K562 (cell line): ENCODE measurements at regions not wholly inside any gene's neighbourhood (a gene's known extent, or its start where the extent isn't known, plus 50 kb on each side); places are given as distances from the start of the nearest gene placed in this dataset.

Experiments
- ATAC-seq: fragments of 200-7000 bp; cut with Tn5 transposase; 3 replicates; pipeline ENCODE4 v1.9.1; 2020; ENCODE audit warnings: moderate library complexity
- BruUV-seq: library from RNA; stranded (reverse); fragments of 400-500 nt; replicated peaks from 2 replicates; lab custom pipeline; 2021; lab: Mats Ljungman, UMichigan
- CTCF ChIA-PET: fragments of 300-600 bp; formaldehyde crosslinking; extraction: SDS; loops from one replicate; lab custom pipeline; 2021; ENCODE audit warnings: low intra/inter-chr PET ratio; lab: Yijun Ruan, JAX
- POLR2A ChIA-PET: fragments of 300-600, 350-650 bp; sonication (Branson Sonifier 250); formaldehyde crosslinking; extraction: SDS; loops from one replicate; lab custom pipeline; 2021; ENCODE audit warnings: antibody characterized with exemption, inconsistent platforms; lab: Yijun Ruan, JAX
- DNase-seq, 4 experiments: peaks; one replicate each; pipeline versions ENCODE4 v3.0.0 to v3.0.0-alpha.2; 2011 to 2018; ENCODE audit warnings: low spot score in 3 of 4, mixed read lengths in 3 of 4; ENCODE audit errors: extremely low read depth in 1 of 4
- FAIRE-seq: peaks from 2 replicates; lab custom pipeline; 2011; peaks lifted over from hg19 to GRCh38; lab: Jason Lieb, UNC
- H2AFZ ChIP-seq: 2 replicates; pipeline ENCODE4 v1.6.0; 2011; ENCODE audit warnings: low read depth, low read length, control low read depth, inconsistent platforms
- H3K27ac ChIP-seq: fragments of 200-600 bp; 3 replicates; pipeline ENCODE4 v1.8.0; 2011; ENCODE audit warnings: low read depth, mild to moderate bottlenecking, control low read depth, inconsistent platforms, low read length, moderate library complexity, mixed read lengths; ENCODE audit errors: extremely low read depth
- H3K27me3 ChIP-seq, 2 experiments: fragments of 300-600 bp in 1 of 2; 2 replicates in 1 of 2; 3 replicates in 1 of 2; pipeline versions ENCODE4 v1.6.0 to v1.8.0; 2011; ENCODE audit warnings: inconsistent platforms in 2 of 2, low read length in 2 of 2, mild to moderate bottlenecking in 1 of 2, mixed read lengths in 1 of 2, moderate library complexity in 1 of 2; ENCODE audit not compliant: control insufficient read depth in 2 of 2, insufficient read depth in 2 of 2
- H3K36me3 ChIP-seq: fragments of 300-600 bp; 3 replicates; pipeline ENCODE4 v1.8.0; 2011; ENCODE audit warnings: mild to moderate bottlenecking, low read length, inconsistent platforms; ENCODE audit not compliant: control insufficient read depth, insufficient read depth
- H3K4me1 ChIP-seq, 2 experiments: fragments of 200-600 bp in 1 of 2; replicated peaks in 1 of 2; 2 replicates in 1 of 2; 3 replicates in 1 of 2; pipeline versions ENCODE4 v1.5.1 to v1.8.0; 2011; ENCODE audit warnings: inconsistent platforms in 2 of 2, low read length in 2 of 2, mild to moderate bottlenecking in 1 of 2, mixed read lengths in 1 of 2, moderate library complexity in 1 of 2; ENCODE audit not compliant: control insufficient read depth in 2 of 2, insufficient read depth in 2 of 2
- H3K4me2 ChIP-seq: 2 replicates; pipeline ENCODE4 v1.6.1; 2011; ENCODE audit warnings: low read length, control low read depth, inconsistent platforms, mixed read lengths; ENCODE audit not compliant: insufficient read depth
- H3K4me3 ChIP-seq: fragments of 200-600 bp; sonication (generic), shearing (Covaris generic); 2 replicates; pipeline ENCODE4 v1.5.1; 2016; ENCODE audit warnings: control low read depth, inconsistent platforms
- H3K79me2 ChIP-seq: fragments of 200-600 bp; 3 replicates; pipeline ENCODE4 v1.8.0; 2011; ENCODE audit warnings: low read length, inconsistent platforms; ENCODE audit not compliant: control insufficient read depth, insufficient read depth
- H3K9ac ChIP-seq, 2 experiments: 2 replicates each; pipeline versions ENCODE4 v1.6.0 to v1.6.1; 2011; ENCODE audit warnings: low read depth in 2 of 2, low read length in 2 of 2, control low read depth in 1 of 2, inconsistent platforms in 1 of 2, mild to moderate bottlenecking in 1 of 2, mixed read lengths in 1 of 2; ENCODE audit not compliant: insufficient read depth in 1 of 2
- H3K9me1 ChIP-seq: one replicate; pipeline ENCODE4 v1.6.0; 2011; ENCODE audit warnings: inconsistent platforms, mild to moderate bottlenecking, low read length, moderate library complexity; ENCODE audit not compliant: control insufficient read depth, insufficient read depth
- H3K9me3 ChIP-seq: replicated peaks from 2 replicates; pipeline ENCODE4 v1.5.1; 2011; ENCODE audit warnings: low read depth, low read length, inconsistent platforms; ENCODE audit not compliant: control insufficient read depth, insufficient read depth
- H4K20me1 ChIP-seq: replicated peaks from 2 replicates; pipeline ENCODE4 v1.6.1; 2011; ENCODE audit warnings: low read length, inconsistent platforms, mixed read lengths; ENCODE audit not compliant: control insufficient read depth, insufficient read depth
- CXXC5 ChIP-seq: fragments of 250-450 bp; sonication (Bioruptor Pico); IDR thresholded peaks from 2 replicates; pipeline ENCODE4 v1.8.0; 2022; ENCODE audit warnings: inconsistent platforms, mild to moderate bottlenecking, moderate library complexity
- FOXJ3 ChIP-seq: sonication (generic); formaldehyde crosslinking; IDR thresholded peaks from 2 replicates; pipeline ENCODE4 v1.4.0; 2020; ENCODE audit warnings: mild to moderate bottlenecking, missing genetic modification reagents
- SMAD2 ChIP-seq: fragments of 150-350 bp; IDR thresholded peaks from 2 replicates; pipeline ENCODE4 v1.6.1; 2014; ENCODE audit warnings: low read depth, mild to moderate bottlenecking, low read length
- TAL1 ChIP-seq: fragments of 450-650 bp; IDR thresholded peaks from 2 replicates; pipeline ENCODE4 v1.6.1; 2016; ENCODE audit warnings: mild to moderate bottlenecking
- TFAM ChIP-seq: fragments of 250-450 bp; sonication (Bioruptor Pico); conservative IDR thresholded peaks from 2 replicates; pipeline ENCODE4 v1.5.0; 2021; ENCODE audit warnings: mild to moderate bottlenecking, moderate library complexity
- U2AF1 ChIP-seq: fragments of 200-400 bp; formaldehyde crosslinking; optimal IDR thresholded peaks from 2 replicates; pipeline ENCODE3; 2017; ENCODE audit warnings: mild to moderate bottlenecking, low read depth, low read length, moderate library complexity
- ZBED1 ChIP-seq: IDR thresholded peaks from 2 replicates; pipeline ENCODE4 v1.6.1; 2014
- WGBS: fragments of 100-300 bp; shearing (Covaris generic); methylation state at CpG from one replicate; pipeline ENCODE4 v1.1.6; 2016; ENCODE audit warnings: low coverage, mixed read lengths; ENCODE audit not compliant: insufficient coverage; ENCODE audit errors: missing lambda C conversion rate; 5-methylcytosine and 5-hydroxymethylcytosine counted together
- in situ Hi-C: fragments of 300-500 bp; cut with MboI; formaldehyde crosslinking; loops from 4 replicates; pipeline ENCODE4 v1.15.0; 2018; ENCODE audit warnings: inconsistent platforms, mixed read lengths
- intact Hi-C: fragments of 100-400 bp; cut with micrococcal nuclease; formaldehyde crosslinking; loops from 2 replicates; pipeline ENCODE4 v1.14.2; 2022
- TF ChIP-seq, protein P1 (sequence below): fragments of 450-650 bp; IDR thresholded peaks from one replicate; pipeline ENCODE4 v1.6.1; 2018; ENCODE audit warnings: mild to moderate bottlenecking, moderate library complexity; ENCODE audit not compliant: partially characterized antibody
- TF ChIP-seq, protein P2 (sequence below): fragments of 450-650 bp; formaldehyde crosslinking; IDR thresholded peaks from 2 replicates; pipeline ENCODE4 v1.4.0; 2020; ENCODE audit warnings: mild to moderate bottlenecking, moderate library complexity
- TF ChIP-seq, protein P3 (sequence below): fragments of 250-450 bp; sonication (Bioruptor Pico); IDR thresholded peaks from 2 replicates; pipeline ENCODE4 v1.8.0; 2022; ENCODE audit warnings: inconsistent platforms
- TF ChIP-seq, protein P4 (sequence below): fragments of 450-650 bp; IDR thresholded peaks from 2 replicates; pipeline ENCODE4 v1.7.1; 2018; ENCODE audit warnings: mild to moderate bottlenecking, low read depth; ENCODE audit not compliant: partially characterized antibody
- TF ChIP-seq, protein P5 (sequence below): sonication (generic); formaldehyde crosslinking; IDR thresholded peaks from 2 replicates; pipeline ENCODE4 v1.8.0; 2022; ENCODE audit warnings: mild to moderate bottlenecking, missing genetic modification reagents, borderline replicate concordance

DNA sequence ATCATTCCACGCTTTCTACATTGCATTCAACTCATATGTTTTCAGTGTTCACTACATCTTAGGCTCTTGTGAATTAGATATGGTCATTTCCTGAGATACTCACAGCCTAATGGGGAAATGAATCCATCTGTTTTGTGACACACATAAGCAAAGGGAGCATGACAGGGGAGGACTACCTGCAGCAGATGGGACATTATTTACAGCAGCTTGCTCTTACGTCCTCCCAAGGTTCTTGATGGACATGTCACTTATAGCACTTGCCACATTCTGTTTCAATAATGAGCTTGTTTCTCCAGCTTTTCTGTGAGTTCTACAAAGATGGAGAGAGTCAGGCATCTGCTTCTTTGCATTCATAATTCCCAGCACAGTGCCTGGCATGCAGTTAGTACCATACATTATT lies 1509.6 kb upstream of the TMEM132C start:
- DNase-seq (no peak), FAIRE-seq (no peak), ATAC-seq (no peak)
- H2AFZ ChIP-seq, result no peak overlapping the region
- ChIA-PET POLR2A (interaction anchor here (1.8 kb wide), 1 partner anchor 9 kb away, joined by 6 read pairs; no protein-coding TSS in a partner anchor), CTCF (no interaction called here)
- no peaks in the 10 kb centered on the region for H3K9me1 ChIP-seq
- no peak overlapping the region for H3K9ac ChIP-seq
- no TSS peak for BruUV-seq
- H3K4me1 ChIP-seq, result no peaks in the 10 kb centered on the region
- WGBS, result 3% methylated on average over 2 of the region's 2 CpGs
- intact Hi-C loops (no loop called here), in situ Hi-C loops (no loop called here)
- no peaks in the 10 kb centered on the region for H3K9me3 ChIP-seq
- H3K4me2 ChIP-seq, result no peak overlapping the region
- H4K20me1 ChIP-seq, result no peaks in the 10 kb centered on the region
- H3K36me3 ChIP-seq, result no peaks in the 10 kb centered on the region
- no peak overlapping the region for H3K27ac ChIP-seq
- no peaks in the 10 kb centered on the region for H3K79me2 ChIP-seq
- no peaks in the 10 kb centered on the region for H3K27me3 ChIP-seq
- no peak for TF ChIP-seq TFAM (CRISPR knock-in tag)
- TF ChIP-seq, protein P1, sequence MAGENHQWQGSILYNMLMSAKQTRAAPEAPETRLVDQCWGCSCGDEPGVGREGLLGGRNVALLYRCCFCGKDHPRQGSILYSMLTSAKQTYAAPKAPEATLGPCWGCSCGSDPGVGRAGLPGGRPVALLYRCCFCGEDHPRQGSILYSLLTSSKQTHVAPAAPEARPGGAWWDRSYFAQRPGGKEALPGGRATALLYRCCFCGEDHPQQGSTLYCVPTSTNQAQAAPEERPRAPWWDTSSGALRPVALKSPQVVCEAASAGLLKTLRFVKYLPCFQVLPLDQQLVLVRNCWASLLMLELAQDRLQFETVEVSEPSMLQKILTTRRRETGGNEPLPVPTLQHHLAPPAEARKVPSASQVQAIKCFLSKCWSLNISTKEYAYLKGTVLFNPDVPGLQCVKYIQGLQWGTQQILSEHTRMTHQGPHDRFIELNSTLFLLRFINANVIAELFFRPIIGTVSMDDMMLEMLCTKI, result no peak
- TF ChIP-seq, protein P2, sequence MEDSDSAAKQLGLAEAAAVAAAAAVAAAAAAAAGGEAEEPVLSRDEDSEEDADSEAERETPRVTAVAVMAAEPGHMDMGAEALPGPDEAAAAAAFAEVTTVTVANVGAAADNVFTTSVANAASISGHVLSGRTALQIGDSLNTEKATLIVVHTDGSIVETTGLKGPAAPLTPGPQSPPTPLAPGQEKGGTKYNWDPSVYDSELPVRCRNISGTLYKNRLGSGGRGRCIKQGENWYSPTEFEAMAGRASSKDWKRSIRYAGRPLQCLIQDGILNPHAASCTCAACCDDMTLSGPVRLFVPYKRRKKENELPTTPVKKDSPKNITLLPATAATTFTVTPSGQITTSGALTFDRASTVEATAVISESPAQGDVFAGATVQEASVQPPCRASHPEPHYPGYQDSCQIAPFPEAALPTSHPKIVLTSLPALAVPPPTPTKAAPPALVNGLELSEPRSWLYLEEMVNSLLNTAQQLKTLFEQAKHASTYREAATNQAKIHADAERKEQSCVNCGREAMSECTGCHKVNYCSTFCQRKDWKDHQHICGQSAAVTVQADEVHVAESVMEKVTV (CRISPR knock-in tag), result no peak
- no peak for TF ChIP-seq CXXC5 (CRISPR knock-in tag)
- no peak for TF ChIP-seq U2AF1
- no peak for TF ChIP-seq ZBED1
- TF ChIP-seq, protein P3, sequence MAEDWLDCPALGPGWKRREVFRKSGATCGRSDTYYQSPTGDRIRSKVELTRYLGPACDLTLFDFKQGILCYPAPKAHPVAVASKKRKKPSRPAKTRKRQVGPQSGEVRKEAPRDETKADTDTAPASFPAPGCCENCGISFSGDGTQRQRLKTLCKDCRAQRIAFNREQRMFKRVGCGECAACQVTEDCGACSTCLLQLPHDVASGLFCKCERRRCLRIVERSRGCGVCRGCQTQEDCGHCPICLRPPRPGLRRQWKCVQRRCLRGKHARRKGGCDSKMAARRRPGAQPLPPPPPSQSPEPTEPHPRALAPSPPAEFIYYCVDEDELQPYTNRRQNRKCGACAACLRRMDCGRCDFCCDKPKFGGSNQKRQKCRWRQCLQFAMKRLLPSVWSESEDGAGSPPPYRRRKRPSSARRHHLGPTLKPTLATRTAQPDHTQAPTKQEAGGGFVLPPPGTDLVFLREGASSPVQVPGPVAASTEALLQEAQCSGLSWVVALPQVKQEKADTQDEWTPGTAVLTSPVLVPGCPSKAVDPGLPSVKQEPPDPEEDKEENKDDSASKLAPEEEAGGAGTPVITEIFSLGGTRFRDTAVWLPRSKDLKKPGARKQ (CRISPR knock-in tag), result no peak
- TF ChIP-seq, protein P4, sequence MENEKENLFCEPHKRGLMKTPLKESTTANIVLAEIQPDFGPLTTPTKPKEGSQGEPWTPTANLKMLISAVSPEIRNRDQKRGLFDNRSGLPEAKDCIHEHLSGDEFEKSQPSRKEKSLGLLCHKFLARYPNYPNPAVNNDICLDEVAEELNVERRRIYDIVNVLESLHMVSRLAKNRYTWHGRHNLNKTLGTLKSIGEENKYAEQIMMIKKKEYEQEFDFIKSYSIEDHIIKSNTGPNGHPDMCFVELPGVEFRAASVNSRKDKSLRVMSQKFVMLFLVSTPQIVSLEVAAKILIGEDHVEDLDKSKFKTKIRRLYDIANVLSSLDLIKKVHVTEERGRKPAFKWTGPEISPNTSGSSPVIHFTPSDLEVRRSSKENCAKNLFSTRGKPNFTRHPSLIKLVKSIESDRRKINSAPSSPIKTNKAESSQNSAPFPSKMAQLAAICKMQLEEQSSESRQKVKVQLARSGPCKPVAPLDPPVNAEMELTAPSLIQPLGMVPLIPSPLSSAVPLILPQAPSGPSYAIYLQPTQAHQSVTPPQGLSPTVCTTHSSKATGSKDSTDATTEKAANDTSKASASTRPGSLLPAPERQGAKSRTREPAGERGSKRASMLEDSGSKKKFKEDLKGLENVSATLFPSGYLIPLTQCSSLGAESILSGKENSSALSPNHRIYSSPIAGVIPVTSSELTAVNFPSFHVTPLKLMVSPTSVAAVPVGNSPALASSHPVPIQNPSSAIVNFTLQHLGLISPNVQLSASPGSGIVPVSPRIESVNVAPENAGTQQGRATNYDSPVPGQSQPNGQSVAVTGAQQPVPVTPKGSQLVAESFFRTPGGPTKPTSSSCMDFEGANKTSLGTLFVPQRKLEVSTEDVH, result no peak
- TF ChIP-seq TAL1, result no peak
- no peak for TF ChIP-seq FOXJ3 (CRISPR knock-in tag)
- TF ChIP-seq, protein P5, sequence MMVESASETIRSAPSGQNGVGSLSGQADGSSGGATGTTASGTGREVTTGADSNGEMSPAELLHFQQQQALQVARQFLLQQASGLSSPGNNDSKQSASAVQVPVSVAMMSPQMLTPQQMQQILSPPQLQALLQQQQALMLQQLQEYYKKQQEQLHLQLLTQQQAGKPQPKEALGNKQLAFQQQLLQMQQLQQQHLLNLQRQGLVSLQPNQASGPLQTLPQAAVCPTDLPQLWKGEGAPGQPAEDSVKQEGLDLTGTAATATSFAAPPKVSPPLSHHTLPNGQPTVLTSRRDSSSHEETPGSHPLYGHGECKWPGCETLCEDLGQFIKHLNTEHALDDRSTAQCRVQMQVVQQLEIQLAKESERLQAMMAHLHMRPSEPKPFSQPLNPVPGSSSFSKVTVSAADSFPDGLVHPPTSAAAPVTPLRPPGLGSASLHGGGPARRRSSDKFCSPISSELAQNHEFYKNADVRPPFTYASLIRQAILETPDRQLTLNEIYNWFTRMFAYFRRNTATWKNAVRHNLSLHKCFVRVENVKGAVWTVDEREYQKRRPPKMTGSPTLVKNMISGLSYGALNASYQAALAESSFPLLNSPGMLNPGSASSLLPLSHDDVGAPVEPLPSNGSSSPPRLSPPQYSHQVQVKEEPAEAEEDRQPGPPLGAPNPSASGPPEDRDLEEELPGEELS (CRISPR knock-in tag), result no peak
- TF ChIP-seq SMAD2, result no peak
- no peak overlapping the region for H3K4me3 ChIP-seq
